ENCODE measurements at regions not wholly inside any gene's neighbourhood (a gene's known extent, or its start where the extent isn't known, plus 50 kb on each side); places are given as distances from the start of the nearest gene placed in this dataset.

GRCh38 chr13:26480246-26480855 lies 77.1 kb upstream of the WASF3 start:
- TF ChIP-seq CTCF (IDR thresholded peaks at IDR 0.05) (no peak), ZFX (IDR thresholded peaks at IDR 0.05; ENCODE audit: borderline replicate concordance) (no peak)

Data from 22Rv1 (cell line).